ENCODE measurements at regions not wholly inside any gene's neighbourhood (a gene's known extent, or its start where the extent isn't known, plus 50 kb on each side); places are given as distances from the start of the nearest gene placed in this dataset.

- DNase-seq (ENCODE audit: low read depth) = no peak
Observed at GRCh38 chr5:10173716-10174115, 76.0 kb downstream of the ATPSCKMT start.

GRCh38 chr5:10172247-10172646 lies 77.4 kb downstream of the ATPSCKMT start:
- DNase-seq (ENCODE audit: low read depth) = no peak

GRCh38 chr5:10169359-10169758 lies 80.3 kb downstream of the ATPSCKMT start:
- DNase-seq (ENCODE audit: low read depth) = no peak

- no peak for DNase-seq (ENCODE audit: low read depth)
Observed at GRCh38 chr5:10168254-10168653, 81.4 kb downstream of the ATPSCKMT start.

GRCh38 chr5:10167806-10168205 lies 81.9 kb downstream of the ATPSCKMT start:
- DNase-seq (ENCODE audit: low read depth) = no peak

GRCh38 chr5:10166392-10166791 lies 83.3 kb downstream of the ATPSCKMT start:
- DNase-seq (ENCODE audit: low read depth) = no peak

- DNase-seq (ENCODE audit: low read depth) = no peak
Observed at GRCh38 chr5:10162468-10162867, 87.2 kb downstream of the ATPSCKMT start.

- DNase-seq (ENCODE audit: low read depth) = no peak
Observed at GRCh38 chr5:10161778-10162177, 87.9 kb downstream of the ATPSCKMT start.

- DNase-seq (ENCODE audit: low read depth) = no peak
Observed at GRCh38 chr5:10160241-10160640, 89.4 kb downstream of the ATPSCKMT start.

GRCh38 chr5:10158886-10159285 lies 90.8 kb downstream of the ATPSCKMT start:
- DNase-seq (ENCODE audit: low read depth) = no peak

GRCh38 chr5:10157085-10157669 lies 92.5 kb downstream of the ATPSCKMT start:
- no peak for DNase-seq (ENCODE audit: low read depth)

- DNase-seq (ENCODE audit: low read depth) = no peak
Observed at GRCh38 chr5:10155897-10156667, 93.6 kb downstream of the ATPSCKMT start.

- DNase-seq (ENCODE audit: low read depth) = no peak
Observed at GRCh38 chr5:10153808-10154537, 95.7 kb downstream of the ATPSCKMT start.

GRCh38 chr5:10153394-10153793 lies 96.3 kb downstream of the ATPSCKMT start:
- DNase-seq (ENCODE audit: low read depth) = no peak

GRCh38 chr5:10151656-10152055 lies 98.0 kb downstream of the ATPSCKMT start:
- peak; percentile 15 for DNase-seq (ENCODE audit: low read depth)

GRCh38 chr5:10149911-10150310 lies 99.8 kb downstream of the ATPSCKMT start:
- DNase-seq (ENCODE audit: low read depth) = no peak

- peak; percentile 66 for DNase-seq (ENCODE audit: low read depth)
Observed at GRCh38 chr5:10145923-10146401, 103.7 kb downstream of the ATPSCKMT start.

GRCh38 chr5:10144040-10144439 lies 105.6 kb downstream of the ATPSCKMT start:
- no peak for DNase-seq (ENCODE audit: low read depth)

GRCh38 chr5:10140195-10140973 lies 109.3 kb downstream of the ATPSCKMT start:
- DNase-seq (ENCODE audit: low read depth) = peak; percentile 65

- no peak for DNase-seq (ENCODE audit: low read depth)
Observed at GRCh38 chr5:10138395-10139057, 111.2 kb downstream of the ATPSCKMT start.

GRCh38 chr5:10133830-10134229 lies 115.9 kb downstream of the ATPSCKMT start:
- peak; percentile 42 for DNase-seq (ENCODE audit: low read depth)

- no peak for DNase-seq (ENCODE audit: low read depth)
Observed at GRCh38 chr5:10130881-10131280, 118.8 kb downstream of the ATPSCKMT start.

Data from ELR (cell line).